Testis (tissue), 2 donors: ENCODE measurements at regions not wholly inside any gene's neighbourhood (a gene's known extent, or its start where the extent isn't known, plus 50 kb on each side); places are given as distances from the start of the nearest gene placed in this dataset.
A peak's percentile ranks its signal among the peaks of the same experiment; 100 is the strongest.

Experiments
- DNase-seq: peaks from one replicate; pipeline ENCODE4 v3.0.0-alpha.2; 2019
- H3K27ac ChIP-seq, 2 donors: fragments of 200-600 bp; sonication (generic); one replicate each; pipeline ENCODE4 v1.5.1; 2019
- H3K27me3 ChIP-seq: fragments of 200-600 bp; sonication (generic); one replicate; pipeline ENCODE4 v1.5.1; 2019
- H3K36me3 ChIP-seq: fragments of 200-600 bp; sonication (generic); one replicate; pipeline ENCODE4 v1.5.1; 2017; ENCODE audit warnings: low read depth; ENCODE audit errors: missing control alignments
- H3K4me1 ChIP-seq: fragments of 200-600 bp; sonication (generic); one replicate; pipeline ENCODE4 v1.5.1; 2019
- H3K4me3 ChIP-seq, 2 donors: fragments of 200-600 bp; sonication (generic); one replicate each; pipeline ENCODE4 v1.5.1; 2017 to 2019
- H3K9me3 ChIP-seq: fragments of 200-600 bp; sonication (generic); one replicate; pipeline ENCODE4 v1.5.1; 2017
- CTCF ChIP-seq, 3 experiments: fragments of 450-650 bp in 2 of 3; fragments of 200-600 bp in 1 of 3; sonication (generic) in 1 of 3; IDR thresholded peaks; one replicate each; pipeline ENCODE4 v1.5.1; 2016 to 2019; ENCODE audit warnings: antibody characterized with exemption in 3 of 3, mild to moderate bottlenecking in 2 of 3, moderate library complexity in 1 of 3
- POLR2A ChIP-seq: fragments of 450-650 bp; IDR thresholded peaks from one replicate; pipeline ENCODE4 v1.6.1; 2017; ENCODE audit warnings: antibody characterized with exemption, mild to moderate bottlenecking, moderate library complexity
- WGBS, 2 donors: methylation state at CpG; one replicate each; pipeline ENCODE4 v1.1.5; 2018; 5-methylcytosine and 5-hydroxymethylcytosine counted together
- intact Hi-C: fragments of 100-400 bp; cut with DNase I; formaldehyde crosslinking; loops from one replicate; pipeline ENCODE4 v1.15.1; 2023; ENCODE audit warnings: low total_unique reads

GRCh38 chr2:215794829-215795546 is 218.4 kb downstream of the MREG start:
- H3K9me3 ChIP-seq: no peaks in the 10 kb centered on the region
- intact Hi-C loops: no loop called here
- WGBS, 2 donors: 85 to 88% methylated on average over 5 of the region's 5 CpGs
- peaks cover 4% of the 10 kb centered on the region for H3K4me1 ChIP-seq
- no peak overlapping the region for H3K27ac ChIP-seq
- no peaks in the 10 kb centered on the region for H3K27me3 ChIP-seq
- no peaks in the 10 kb centered on the region for H3K36me3 ChIP-seq
- H3K4me3 ChIP-seq: no peak overlapping the region
- TF ChIP-seq POLR2A: no peak
- DNase-seq: no peak

DNA sequence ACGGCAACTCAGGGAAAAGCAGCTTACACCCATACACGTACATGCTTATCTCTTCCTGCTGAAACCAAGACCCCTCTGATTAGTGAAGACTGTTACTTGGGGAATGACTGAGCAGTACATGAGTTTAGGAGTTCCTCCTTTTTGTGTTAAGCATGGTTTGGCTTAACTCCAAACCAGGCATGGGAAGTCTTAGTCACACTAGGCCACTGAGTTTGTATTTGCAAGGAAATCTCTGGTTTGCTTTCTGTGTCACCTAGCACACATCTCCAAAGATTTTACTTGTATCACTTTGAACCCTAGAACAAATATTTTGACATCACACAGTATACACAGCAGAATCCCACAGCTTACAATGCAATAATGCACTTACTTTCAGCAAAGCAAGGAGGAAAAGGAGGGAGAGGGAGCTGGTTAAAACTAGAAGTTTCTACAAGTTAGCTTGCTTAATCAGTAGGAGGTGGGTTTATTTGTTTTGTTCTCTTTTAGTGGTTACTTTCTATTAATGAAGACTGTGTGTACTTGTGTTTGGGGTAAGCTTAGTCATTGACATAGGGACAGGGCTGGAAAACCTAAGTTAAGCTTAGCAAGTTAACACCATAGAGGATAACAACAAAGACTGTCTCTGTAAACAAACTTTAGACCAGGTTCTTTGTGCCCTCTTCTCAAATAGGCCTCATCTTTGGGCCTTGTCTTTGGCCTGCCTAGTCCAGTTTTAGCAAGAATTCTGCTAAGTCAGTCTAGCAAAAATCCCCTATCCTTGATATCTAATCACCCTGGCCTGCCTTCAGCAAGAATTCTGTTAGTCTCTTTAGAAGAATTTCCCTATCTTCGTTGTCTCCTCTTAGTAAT is 219.4 kb downstream of the MREG start:
- Histone ChIP-seq H3K9me3 (no peaks in the 10 kb centered on the region), H3K4me3 (no peak overlapping the region), H3K27me3 (no peaks in the 10 kb centered on the region), H3K36me3 (no peaks in the 10 kb centered on the region), H3K4me1 (peaks cover 4% of the 10 kb centered on the region), H3K27ac (no peak overlapping the region)
- intact Hi-C loops: no loop called here
- peak; percentile 28 for DNase-seq
- WGBS, 2 donors: 76 to 77% methylated on average over 3 of the region's 3 CpGs
- no peak for TF ChIP-seq POLR2A
- no peak for TF ChIP-seq CTCF (IDR thresholded peaks at IDR 0.05)

- TF ChIP-seq CTCF (IDR thresholded peaks at IDR 0.05) (no peak), POLR2A (no peak)
- H3K4me3 ChIP-seq: no peak overlapping the region
- H3K36me3 ChIP-seq: no peaks in the 10 kb centered on the region
- no peak for DNase-seq
- no peak overlapping the region for H3K27ac ChIP-seq
- intact Hi-C loops: no loop called here
- no peaks in the 10 kb centered on the region for H3K9me3 ChIP-seq
- H3K27me3 ChIP-seq: no peaks in the 10 kb centered on the region
- WGBS, 2 donors: 77 to 84% methylated on average over 4 of the region's 4 CpGs
- H3K4me1 ChIP-seq: peaks cover 4% of the 10 kb centered on the region
Measured at GRCh38 chr2:215791481-215791937, 221.8 kb downstream of the MREG start.

DNA sequence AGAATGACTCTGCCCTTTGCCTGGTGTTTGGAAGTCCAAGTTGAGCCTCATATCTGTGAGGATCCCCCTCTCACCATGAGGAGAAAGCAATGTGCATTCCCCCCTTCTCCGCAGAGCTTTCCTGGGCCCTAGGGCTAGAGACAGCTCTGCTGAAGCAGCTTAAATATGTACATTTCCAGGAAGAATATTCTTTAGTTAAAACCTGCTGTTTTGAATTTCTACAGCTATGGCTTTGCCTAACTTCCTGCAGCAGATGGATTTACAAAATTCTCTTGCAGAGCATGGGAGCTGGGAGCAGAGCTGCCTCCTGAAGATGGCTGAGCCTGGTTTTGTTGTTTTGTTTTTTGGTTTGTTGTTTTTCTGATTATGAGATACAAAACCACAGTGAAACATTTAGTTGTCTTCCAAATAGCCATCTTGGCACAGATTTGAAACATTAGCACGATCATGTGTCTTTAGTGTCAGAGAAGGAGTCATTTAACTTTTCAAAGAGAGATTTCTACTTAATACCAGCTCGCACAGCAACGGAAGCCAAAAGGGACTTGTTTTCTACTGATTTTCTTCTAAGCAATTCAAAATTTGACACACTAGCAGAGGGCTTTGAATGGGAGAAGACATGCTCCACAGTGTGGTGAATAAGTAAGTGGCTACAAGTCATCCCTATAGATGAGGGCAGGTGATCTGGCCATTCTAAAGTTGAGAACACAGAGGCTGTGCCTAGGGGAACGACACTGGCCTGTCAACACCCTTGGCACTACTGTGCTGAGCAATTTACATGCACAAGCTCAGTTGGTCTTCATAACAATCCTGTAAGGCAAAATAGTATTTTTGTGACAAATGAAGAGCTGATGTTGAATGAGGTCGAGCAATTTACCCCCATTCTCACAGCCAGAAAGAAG is 222.6 kb downstream of the MREG start:
- TF ChIP-seq CTCF (IDR thresholded peaks at IDR 0.05) (no peak), POLR2A (no peak)
- Histone ChIP-seq H3K4me1 (no peaks in the 10 kb centered on the region), H3K27me3 (no peaks in the 10 kb centered on the region), H3K27ac (no peak overlapping the region), H3K9me3 (no peaks in the 10 kb centered on the region), H3K36me3 (no peaks in the 10 kb centered on the region), H3K4me3 (no peak overlapping the region)
- WGBS, 2 donors: 75 to 80% methylated on average over 5 to 6 of the region's 6 CpGs
- DNase-seq: no peak
- intact Hi-C loops: no loop called here
